ENCODE measurements at regions not wholly inside any gene's neighbourhood (a gene's known extent, or its start where the extent isn't known, plus 50 kb on each side); places are given as distances from the start of the nearest gene placed in this dataset.

GRCh38 chr13:30141775-30142485, 165.4 kb downstream of the KATNAL1 start:
- intact Hi-C loops (cut with micrococcal nuclease; ENCODE audit: unreplicated experiment) = loop anchor here (1.0 kb wide), 1 partner anchor 196 kb away; no protein-coding TSS in a partner anchor

GRCh38 chr13:30140973-30141372, 166.4 kb downstream of the KATNAL1 start:
- Histone ChIP-seq H3K4me3 (no peak overlapping the region), H3K36me3 (ENCODE audit: low read depth) (no peaks in the 10 kb centered on the region), H4K20me1 (ENCODE audit: insufficient read depth) (no peaks in the 10 kb centered on the region), H3K27me3 (ENCODE audit: insufficient read depth, low read depth) (no peaks in the 10 kb centered on the region), H3K4me1 (replicated peaks; ENCODE audit: insufficient read depth) (peaks cover 38% of the 10 kb centered on the region), H2AFZ (no peak overlapping the region), H3F3A (ENCODE audit: insufficient read depth, low read depth) (peaks cover 39% of the 10 kb centered on the region), H3K9me3 (ENCODE audit: insufficient read depth, low read depth) (peaks cover 8% of the 10 kb centered on the region; the same call in 1 of the 2 replicates), H3K4me2 (no peak overlapping the region), H3K9me2 (ENCODE audit: insufficient read depth) (no peaks in the 10 kb centered on the region), H3K27ac (no peak overlapping the region), H3K79me2 (ENCODE audit: low read depth) (no peaks in the 10 kb centered on the region)
- ChIA-PET POLR2A (ENCODE audit: unreplicated experiment) (no interaction called here), CTCF (no interaction called here)
- BruUV-seq (replicated peaks) = no TSS peak
- intact Hi-C loops (cut with micrococcal nuclease; ENCODE audit: unreplicated experiment) = no loop called here
- TF ChIP-seq CTCF (conservative IDR thresholded peaks at IDR 0.05) = no peak
- no peak for TF ChIP-seq EZH2 (IDR thresholded peaks at IDR 0.05; ENCODE audit: low read depth)
- DNase-seq = no peak

More at GRCh38 chr13:30141775-30142485, 165.4 kb downstream of the KATNAL1 start:
- Histone ChIP-seq H3K9me3 (ENCODE audit: insufficient read depth, low read depth) (peaks cover 8% of the 10 kb centered on the region; the same call in 1 of the 2 replicates), H3K27me3 (ENCODE audit: insufficient read depth, low read depth) (no peaks in the 10 kb centered on the region), H3F3A (ENCODE audit: insufficient read depth, low read depth) (peaks cover 39% of the 10 kb centered on the region), H4K20me1 (ENCODE audit: insufficient read depth) (no peaks in the 10 kb centered on the region), H3K4me2 (peak overlapping the region; percentile 46), H2AFZ (no peak overlapping the region), H3K4me1 (replicated peaks; ENCODE audit: insufficient read depth) (peaks cover 38% of the 10 kb centered on the region), H3K36me3 (ENCODE audit: low read depth) (no peaks in the 10 kb centered on the region), H3K9me2 (ENCODE audit: insufficient read depth) (no peaks in the 10 kb centered on the region), H3K79me2 (ENCODE audit: low read depth) (no peaks in the 10 kb centered on the region), H3K4me3 (no peak overlapping the region), H3K27ac (peak overlapping the region; percentile 83)
- POLR2A ChIA-PET (ENCODE audit: unreplicated experiment) = interaction anchor here (0.5 kb wide), 2 partner anchors 224 to 300 kb away, joined by 3 read pairs; no protein-coding TSS in a partner anchor
- CTCF ChIA-PET = interaction anchor here (1.0 kb wide), 1 partner anchor 9 kb away, joined by 11 read pairs; no protein-coding TSS in a partner anchor
- no peak for TF ChIP-seq EZH2 (IDR thresholded peaks at IDR 0.05; ENCODE audit: low read depth)
- TF ChIP-seq CTCF (conservative IDR thresholded peaks at IDR 0.05) = no peak
- no TSS peak for BruUV-seq (replicated peaks)
- DNase-seq = no peak

- no peak for DNase-seq
- Histone ChIP-seq H3F3A (ENCODE audit: insufficient read depth, low read depth) (peaks cover 33% of the 10 kb centered on the region), H3K4me2 (peak overlapping the region; percentile 51), H3K27ac (peak overlapping the region; percentile 28; the same call in 1 of the 2 replicates), H3K27me3 (ENCODE audit: insufficient read depth, low read depth) (no peaks in the 10 kb centered on the region), H3K4me3 (no peak overlapping the region), H4K20me1 (ENCODE audit: insufficient read depth) (no peaks in the 10 kb centered on the region), H3K9me2 (ENCODE audit: insufficient read depth) (no peaks in the 10 kb centered on the region), H3K4me1 (replicated peaks; ENCODE audit: insufficient read depth) (peaks cover 28% of the 10 kb centered on the region), H2AFZ (no peak overlapping the region; the same call in 1 of the 2 replicates), H3K9me3 (ENCODE audit: insufficient read depth, low read depth) (no peaks in the 10 kb centered on the region), H3K36me3 (ENCODE audit: low read depth) (no peaks in the 10 kb centered on the region), H3K79me2 (ENCODE audit: low read depth) (no peaks in the 10 kb centered on the region)
- ChIA-PET POLR2A (ENCODE audit: unreplicated experiment) (no interaction called here), CTCF (no interaction called here)
- TF ChIP-seq EZH2 (IDR thresholded peaks at IDR 0.05; ENCODE audit: low read depth) (no peak), CTCF (conservative IDR thresholded peaks at IDR 0.05) (no peak)
- BruUV-seq (replicated peaks) = no TSS peak
- intact Hi-C loops (cut with micrococcal nuclease; ENCODE audit: unreplicated experiment) = loop anchor here (1.0 to 10.0 kb wide), 4 partner anchors 166 to 726 kb away; partner anchors contain the start of gene KATNAL1
These were observed 168.8 kb downstream of the KATNAL1 start for GRCh38 chr13:30138511-30138910.

All from PC-9 (cell line).